GM19438 (cell line): ENCODE measurements at regions not wholly inside any gene's neighbourhood (a gene's known extent, or its start where the extent isn't known, plus 50 kb on each side); places are given as distances from the start of the nearest gene placed in this dataset.

Experiments
- ATAC-seq: cut with Tn5 transposase; IDR thresholded peaks from one replicate; pipeline ENCODE4 v1.9.1; 2021; ENCODE audit warnings: low read depth; ENCODE audit not compliant: unreplicated experiment

- no peak for ATAC-seq
Measured at GRCh38 chr10:78543031-78543748, 509.5 kb downstream of the RPS24 start.

- ATAC-seq, result no peak
Measured at GRCh38 chr10:78543749-78544362, 510.2 kb downstream of the RPS24 start.

- ATAC-seq, result no peak
Measured at GRCh38 chr10:78544423-78545090, 510.9 kb downstream of the RPS24 start.

GRCh38 chr10:78545756-78546155, 512.1 kb downstream of the RPS24 start:
- ATAC-seq, result no peak

GRCh38 chr10:78547397-78547796, 513.7 kb downstream of the RPS24 start:
- no peak for ATAC-seq

- ATAC-seq, result no peak
Measured at GRCh38 chr10:78547905-78548304, 514.2 kb downstream of the RPS24 start.

DNA sequence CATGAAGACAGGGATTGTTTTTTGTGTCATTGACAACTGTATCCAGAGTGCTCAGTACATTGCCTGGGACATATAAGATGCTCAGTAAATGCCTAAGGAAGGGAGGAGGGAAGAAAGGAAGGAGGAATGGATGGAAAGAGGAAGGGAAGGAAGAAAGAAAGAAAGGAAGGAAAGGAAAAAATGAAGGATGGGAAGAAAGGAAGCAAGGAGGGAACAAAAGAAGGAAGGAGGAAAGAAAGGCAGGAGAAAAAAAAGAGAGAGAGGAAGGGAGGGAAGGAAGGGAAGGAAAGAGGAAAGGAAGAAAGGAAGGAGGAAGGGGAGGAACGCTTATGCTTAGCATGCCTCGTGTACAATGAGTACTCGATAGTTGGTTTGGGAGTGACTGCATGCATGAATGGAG, 514.7 kb downstream of the RPS24 start:
- no peak for ATAC-seq

GRCh38 chr10:78549140-78549935, 515.7 kb downstream of the RPS24 start:
- no peak for ATAC-seq

DNA sequence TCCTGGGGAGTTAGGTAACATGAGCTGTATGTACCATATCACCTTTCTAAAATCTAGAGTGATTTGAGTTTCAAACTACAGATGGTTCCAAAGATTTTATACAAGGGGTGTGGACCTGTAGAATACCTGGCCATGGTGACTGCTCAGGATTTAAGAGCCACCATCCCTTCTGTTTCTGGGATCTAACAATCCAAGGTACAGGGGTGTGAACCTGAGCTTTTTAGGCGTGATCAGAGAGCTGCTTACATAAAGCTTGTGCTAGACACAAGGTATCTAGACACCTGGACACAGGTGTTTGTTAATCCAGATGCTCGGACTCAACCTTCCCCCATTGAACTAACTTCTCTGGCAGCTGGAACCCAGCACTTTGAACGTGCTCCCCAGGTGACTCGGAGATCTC, 516.4 kb downstream of the RPS24 start:
- no peak for ATAC-seq

- no peak for ATAC-seq
Measured at GRCh38 chr10:78550716-78551115, 517.1 kb downstream of the RPS24 start.

DNA sequence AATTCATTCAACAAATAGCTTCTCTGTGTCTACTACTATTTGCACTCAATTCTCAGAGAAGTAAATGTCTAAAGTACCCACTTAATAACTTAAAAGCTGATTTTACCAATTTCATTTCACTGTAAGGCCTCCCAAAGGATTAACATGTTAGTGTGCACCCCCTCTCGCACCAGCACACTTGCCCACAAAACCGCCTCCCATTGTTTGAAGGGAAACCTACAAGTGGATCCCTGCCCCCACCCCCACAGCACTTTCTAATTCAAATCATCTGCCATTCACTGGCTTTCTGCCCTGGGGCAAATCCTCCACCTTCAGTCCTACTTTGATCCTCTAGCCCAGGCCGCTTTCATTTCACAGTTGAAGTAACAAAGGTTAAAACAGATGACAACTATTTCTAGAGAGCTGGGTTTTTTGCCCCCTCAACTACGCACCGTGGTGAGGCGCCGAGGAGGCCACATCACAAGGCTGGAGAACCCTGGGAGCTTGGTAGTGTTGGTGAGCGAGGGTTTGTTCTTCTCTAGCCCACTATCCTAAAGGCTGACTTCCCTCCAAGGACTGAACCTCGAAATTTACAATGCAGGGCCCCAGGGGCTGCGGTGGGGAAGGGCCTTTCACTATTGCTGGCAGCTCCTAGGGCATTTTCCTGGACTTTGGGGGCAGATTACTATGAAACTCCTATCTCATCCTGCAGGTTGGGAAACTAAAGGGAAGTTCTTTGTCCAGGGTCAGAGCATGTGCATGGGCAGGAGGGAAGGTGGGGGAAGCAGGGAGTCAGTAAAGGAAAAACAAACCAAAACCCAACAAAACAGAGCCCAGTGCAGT, 517.4 kb upstream of the ZMIZ1 start:
- ATAC-seq, result no peak

GRCh38 chr10:78552261-78552811, 516.4 kb upstream of the ZMIZ1 start:
- ATAC-seq, result no peak

GRCh38 chr10:78553792-78554191, 515.0 kb upstream of the ZMIZ1 start:
- no peak for ATAC-seq

- ATAC-seq, result no peak
Measured at GRCh38 chr10:78555128-78555527, 513.6 kb upstream of the ZMIZ1 start.

DNA sequence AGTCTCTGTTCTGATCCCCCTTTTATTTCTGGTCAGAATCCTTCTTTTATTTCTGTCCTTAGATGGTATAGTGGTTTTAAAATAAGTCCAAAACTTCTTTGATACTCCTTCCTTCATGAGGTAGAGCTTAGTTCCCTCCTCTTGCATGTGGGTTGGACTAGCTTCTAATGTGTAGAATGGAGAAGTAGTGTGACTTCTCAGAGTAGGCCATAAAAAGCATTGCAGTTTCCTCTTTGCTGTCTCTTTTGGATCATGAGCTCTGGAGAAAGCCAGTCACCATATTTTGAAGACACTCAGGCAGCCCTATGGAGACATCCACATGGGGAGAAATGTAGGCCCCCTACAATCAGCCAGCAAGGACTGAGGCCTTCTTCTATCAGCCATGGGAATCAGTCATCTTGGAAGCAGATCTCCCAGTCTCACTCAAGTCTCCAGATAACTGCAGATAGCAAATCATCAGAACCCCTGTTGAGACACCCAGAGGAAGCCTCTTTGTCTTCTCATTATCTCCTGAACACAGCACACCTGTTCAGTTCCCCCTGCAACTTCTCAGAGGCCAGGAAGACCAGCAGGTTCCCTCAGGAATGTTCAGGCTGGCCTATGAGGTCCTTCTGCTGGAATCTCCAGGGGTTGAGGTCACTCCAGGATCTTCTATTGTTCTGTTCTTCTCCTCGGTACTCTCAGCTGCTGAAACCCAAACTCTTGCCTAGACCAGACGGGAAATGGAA, 511.9 kb upstream of the ZMIZ1 start:
- ATAC-seq, result no peak

GRCh38 chr10:78557433-78557925, 511.3 kb upstream of the ZMIZ1 start:
- ATAC-seq, result no peak

DNA sequence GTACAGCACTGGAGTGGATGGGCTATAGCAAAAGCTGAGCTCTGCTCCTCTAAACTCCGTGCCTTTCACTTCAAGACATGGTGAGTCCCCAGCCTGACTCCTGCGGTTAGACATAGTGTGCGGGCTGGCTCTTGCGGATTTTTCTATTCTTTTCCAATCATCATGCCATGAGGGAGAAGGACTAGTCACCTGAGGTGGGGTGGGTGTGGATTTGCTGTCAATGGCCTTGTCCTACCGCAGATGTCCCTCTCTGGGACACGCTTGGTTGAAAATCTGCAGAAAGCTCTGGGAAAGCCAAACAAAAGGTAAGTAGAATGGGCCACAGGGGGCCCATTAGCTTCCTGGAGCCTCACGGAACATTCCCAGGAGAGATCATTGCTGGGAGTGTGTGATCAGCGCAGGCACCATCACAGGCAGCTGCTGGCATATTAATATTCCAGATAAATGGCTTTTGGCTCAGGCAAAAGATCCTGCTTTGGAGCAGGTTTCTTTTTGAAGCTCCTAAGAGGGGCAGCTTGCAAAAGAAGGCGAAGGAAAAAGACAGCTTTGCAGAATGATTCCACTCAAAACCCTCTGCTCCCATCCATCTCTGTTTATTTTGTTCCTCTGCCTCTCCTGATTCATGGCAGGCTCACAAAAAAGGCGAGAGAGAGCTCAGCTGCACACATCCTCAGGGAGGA, 509.0 kb upstream of the ZMIZ1 start:
- no peak for ATAC-seq

DNA sequence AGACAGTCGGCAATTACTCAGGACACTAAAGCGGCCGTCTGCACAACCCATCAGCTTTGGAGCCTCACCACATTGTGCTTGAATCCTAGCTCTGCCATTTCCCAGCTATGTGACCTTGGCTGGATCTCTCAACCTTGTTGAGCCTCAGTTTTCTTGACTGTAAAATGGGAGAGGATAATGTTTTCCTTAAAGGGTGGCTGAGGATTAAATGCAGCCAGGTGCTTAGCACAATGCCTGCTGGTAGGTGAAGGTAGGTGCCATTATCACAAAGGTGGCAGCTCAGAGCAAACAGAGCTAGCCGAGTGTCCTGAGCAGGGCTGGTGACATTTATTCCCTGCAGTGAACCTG, 508.5 kb upstream of the ZMIZ1 start:
- ATAC-seq, result no peak

DNA sequence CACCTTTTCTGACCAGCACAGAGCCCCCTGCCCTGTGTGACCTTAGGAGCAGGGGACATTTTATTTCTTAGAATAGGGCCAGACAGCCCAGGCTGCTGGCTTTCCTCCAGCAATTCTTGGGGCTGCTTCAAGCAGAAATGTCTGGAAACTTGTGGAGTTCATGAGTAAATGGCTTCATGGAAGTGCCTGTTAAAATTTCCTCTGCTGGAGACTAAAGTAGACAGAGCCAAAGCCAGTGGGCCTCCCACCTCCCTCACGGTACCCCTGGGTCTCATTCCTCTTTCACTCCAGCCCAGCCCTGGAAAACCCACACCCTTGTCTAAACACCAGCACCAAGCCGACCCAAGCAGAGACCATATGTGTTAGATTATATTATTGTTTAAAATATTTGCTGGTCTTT, 505.5 kb upstream of the ZMIZ1 start:
- ATAC-seq, result no peak
